Right lobe of liver (tissue), 6 donors: ENCODE measurements at regions not wholly inside any gene's neighbourhood (a gene's known extent, or its start where the extent isn't known, plus 50 kb on each side); places are given as distances from the start of the nearest gene placed in this dataset.

ENCODE experiments used
- ATAC-seq, 4 donors: fragments of 200-7000 bp; cut with Tn5 transposase; one replicate each; pipeline ENCODE4 v1.9.1; 2020; ENCODE audit warnings: mild to moderate bottlenecking in 4 of 4, moderate library complexity in 4 of 4
- DNase-seq, 3 donors: peaks; one replicate each; pipeline ENCODE4 v3.0.0-alpha.2; 2020
- H3K27ac ChIP-seq, 3 donors: fragments of 200-600 bp; one replicate each; pipeline ENCODE4 v1.8.0; 2022
- H3K27me3 ChIP-seq, 2 donors: fragments of 200-600 bp; one replicate each; pipeline ENCODE4 v1.8.0; 2022
- H3K36me3 ChIP-seq, 4 donors: fragments of 200-600 bp; sonication (generic) in 1 of 4; one replicate each; pipeline versions ENCODE4 v1.5.1 to v1.8.0; 2017 to 2022; ENCODE audit warnings: control low read depth in 1 of 4
- H3K4me1 ChIP-seq, 4 donors: fragments of 200-600 bp; sonication (generic) in 1 of 4; one replicate each; pipeline versions ENCODE4 v1.5.1 to v1.8.0; 2017 to 2022; ENCODE audit warnings: control low read depth in 1 of 4
- H3K4me3 ChIP-seq, 3 donors: fragments of 200-600 bp; one replicate each; pipeline ENCODE4 v1.8.0; 2022
- H3K9me3 ChIP-seq, 4 donors: fragments of 200-600 bp; sonication (generic) in 1 of 4; one replicate each; pipeline versions ENCODE4 v1.5.1 to v1.8.0; 2017 to 2022; ENCODE audit warnings: control low read depth in 1 of 4
- POLR2A ChIP-seq: fragments of 450-650 bp; IDR thresholded peaks from one replicate; pipeline ENCODE4 v1.6.1; 2017; ENCODE audit warnings: antibody characterized with exemption, mild to moderate bottlenecking
- WGBS: methylation state at CpG from one replicate; pipeline ENCODE4 v1.1.6; 2018; ENCODE audit warnings: low coverage, low lambda C conversion rate; ENCODE audit not compliant: insufficient coverage; ENCODE audit errors: missing lambda C conversion rate; 5-methylcytosine and 5-hydroxymethylcytosine counted together
- intact Hi-C, 2 donors: fragments of 100-400 bp; cut with DNase I; formaldehyde crosslinking; loops; one replicate each; pipeline versions ENCODE4 v1.11.2 to v1.14.1; 2022
- TF ChIP-seq, protein P1 (sequence below), 4 donors: fragments of 200-600 bp in 3 of 4; fragments of 450-650 bp in 1 of 4; IDR thresholded peaks; one replicate each; pipeline versions ENCODE4 v1.5.1 to v1.8.0; 2016 to 2022; ENCODE audit warnings: antibody characterized with exemption in 4 of 4, mild to moderate bottlenecking in 2 of 4
- donor health status: DM: no; HTN: yes; CAD: no.
- donor health status: DM: no; HTN: no; CAD: no.
- donor health status: DM: no; HTN: no; CAD: no.
- donor health status: DM: no; HTN: yes; CAD: no.
- donor health status: DM: no; HTN: yes; CAD: no.

DNA sequence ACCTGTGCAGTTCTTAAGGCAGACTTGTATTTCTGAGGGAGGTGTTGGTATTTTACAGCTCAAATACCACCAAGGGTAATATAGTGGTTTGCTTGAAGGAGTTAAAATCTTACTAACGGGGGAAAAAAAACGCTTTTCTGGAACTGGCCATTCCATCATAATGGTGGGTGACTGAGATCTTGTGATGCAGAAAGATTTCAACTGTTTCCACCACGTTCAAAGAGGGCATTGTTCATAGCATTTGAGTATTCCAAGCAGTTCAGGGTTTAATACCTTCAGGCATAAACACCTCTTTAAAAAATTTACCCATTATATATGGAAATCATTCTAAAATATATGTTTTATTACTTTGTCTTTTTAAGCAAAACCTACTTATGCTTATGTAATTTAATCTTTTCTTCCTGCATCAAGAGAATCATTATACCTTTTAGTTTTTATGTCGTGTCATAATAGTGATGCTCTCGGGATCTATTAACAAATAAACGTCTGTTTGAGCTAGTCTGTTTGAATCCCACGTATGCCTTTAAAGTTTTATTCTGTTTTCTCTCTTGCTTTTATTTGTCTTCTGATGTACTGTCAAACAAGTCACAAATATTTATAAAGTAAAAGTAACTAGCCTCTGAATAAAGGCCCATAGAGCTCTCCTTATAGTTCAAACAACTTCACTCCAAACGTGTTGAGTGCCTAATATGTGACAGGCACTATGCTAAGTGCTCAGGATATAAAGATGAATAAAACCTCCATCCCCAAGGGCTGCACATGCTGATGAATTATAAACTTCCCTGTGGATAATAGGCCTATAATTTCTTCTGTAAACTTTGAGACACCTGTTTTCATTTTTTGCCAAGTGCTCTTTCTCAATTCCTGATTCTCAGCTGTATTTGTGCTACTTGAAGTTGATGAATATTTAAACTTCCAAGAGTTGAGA is 298.8 kb upstream of the FERMT1 start:
- Histone ChIP-seq H3K27me3 (no peaks in the 10 kb centered on the region), H3K4me3 (no peak overlapping the region), H3K4me1 (no peaks in the 10 kb centered on the region), H3K9me3 (no peaks in the 10 kb centered on the region), H3K36me3 (no peaks in the 10 kb centered on the region), H3K27ac (no peak overlapping the region)
- intact Hi-C loops, result no loop called here
- TF ChIP-seq, protein P1, sequence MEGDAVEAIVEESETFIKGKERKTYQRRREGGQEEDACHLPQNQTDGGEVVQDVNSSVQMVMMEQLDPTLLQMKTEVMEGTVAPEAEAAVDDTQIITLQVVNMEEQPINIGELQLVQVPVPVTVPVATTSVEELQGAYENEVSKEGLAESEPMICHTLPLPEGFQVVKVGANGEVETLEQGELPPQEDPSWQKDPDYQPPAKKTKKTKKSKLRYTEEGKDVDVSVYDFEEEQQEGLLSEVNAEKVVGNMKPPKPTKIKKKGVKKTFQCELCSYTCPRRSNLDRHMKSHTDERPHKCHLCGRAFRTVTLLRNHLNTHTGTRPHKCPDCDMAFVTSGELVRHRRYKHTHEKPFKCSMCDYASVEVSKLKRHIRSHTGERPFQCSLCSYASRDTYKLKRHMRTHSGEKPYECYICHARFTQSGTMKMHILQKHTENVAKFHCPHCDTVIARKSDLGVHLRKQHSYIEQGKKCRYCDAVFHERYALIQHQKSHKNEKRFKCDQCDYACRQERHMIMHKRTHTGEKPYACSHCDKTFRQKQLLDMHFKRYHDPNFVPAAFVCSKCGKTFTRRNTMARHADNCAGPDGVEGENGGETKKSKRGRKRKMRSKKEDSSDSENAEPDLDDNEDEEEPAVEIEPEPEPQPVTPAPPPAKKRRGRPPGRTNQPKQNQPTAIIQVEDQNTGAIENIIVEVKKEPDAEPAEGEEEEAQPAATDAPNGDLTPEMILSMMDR (IDR thresholded peaks at IDR 0.05), result no peak
- TF ChIP-seq POLR2A, result no peak
- ATAC-seq, result no peak
- DNase-seq, result no peak
- WGBS, result 37% methylated on average over 8 of the region's 8 CpGs

DNA sequence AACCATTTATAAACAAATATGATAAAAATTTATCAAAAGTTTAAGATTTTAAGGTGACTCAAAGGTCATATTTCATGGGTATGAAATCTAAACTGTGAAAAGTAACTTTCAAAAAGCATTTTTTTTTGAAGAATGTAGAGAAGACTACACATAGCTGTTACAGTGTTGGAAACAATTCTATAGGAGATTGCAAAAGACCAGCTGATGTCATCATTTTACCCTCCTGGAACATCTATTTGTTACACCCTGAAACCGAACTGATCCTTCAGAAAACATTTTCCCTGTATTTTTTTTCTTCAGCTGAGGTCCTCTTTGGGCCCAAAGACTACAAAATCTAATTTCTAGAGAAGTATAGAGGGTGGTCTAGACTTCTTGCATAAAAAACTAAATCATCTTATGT is 297.5 kb upstream of the FERMT1 start:
- Histone ChIP-seq H3K27ac (no peak overlapping the region), H3K36me3 (no peaks in the 10 kb centered on the region), H3K4me1 (no peaks in the 10 kb centered on the region), H3K4me3 (no peak overlapping the region), H3K27me3 (no peaks in the 10 kb centered on the region), H3K9me3 (no peaks in the 10 kb centered on the region)
- no peak for ATAC-seq
- intact Hi-C loops, result no loop called here
- 29% methylated on average over 1 of the region's 1 CpG for WGBS
- TF ChIP-seq, protein P1 (IDR thresholded peaks at IDR 0.05), result no peak
- no peak for TF ChIP-seq POLR2A
- DNase-seq, result no peak

DNA sequence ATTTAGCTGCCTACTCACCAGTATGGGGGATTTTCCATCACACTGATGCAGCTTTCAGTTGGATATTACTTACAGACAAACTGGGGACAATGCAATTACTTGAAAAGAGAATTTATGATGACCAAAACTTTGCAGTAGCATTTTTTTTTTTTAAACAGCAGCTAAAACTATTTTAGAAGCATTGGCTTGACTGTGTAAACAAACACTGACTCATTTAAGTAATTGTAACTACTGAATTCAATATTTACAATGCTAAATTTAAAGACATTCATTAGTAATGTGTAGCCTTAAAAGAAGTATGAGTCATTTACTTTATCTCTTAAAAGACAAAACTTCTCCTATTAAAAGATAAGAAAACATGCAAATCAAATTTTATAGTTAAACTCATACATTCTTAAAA is 295.9 kb upstream of the FERMT1 start:
- DNase-seq (no peak), ATAC-seq (no peak)
- no peaks in the 10 kb centered on the region for H3K4me1 ChIP-seq
- no peaks in the 10 kb centered on the region for H3K36me3 ChIP-seq
- intact Hi-C loops, result no loop called here
- TF ChIP-seq, protein P1 (IDR thresholded peaks at IDR 0.05), result no peak
- no peak for TF ChIP-seq POLR2A
- H3K27ac ChIP-seq, result no peak overlapping the region
- H3K4me3 ChIP-seq, result no peak overlapping the region
- no peaks in the 10 kb centered on the region for H3K27me3 ChIP-seq
- H3K9me3 ChIP-seq, result no peaks in the 10 kb centered on the region

DNA sequence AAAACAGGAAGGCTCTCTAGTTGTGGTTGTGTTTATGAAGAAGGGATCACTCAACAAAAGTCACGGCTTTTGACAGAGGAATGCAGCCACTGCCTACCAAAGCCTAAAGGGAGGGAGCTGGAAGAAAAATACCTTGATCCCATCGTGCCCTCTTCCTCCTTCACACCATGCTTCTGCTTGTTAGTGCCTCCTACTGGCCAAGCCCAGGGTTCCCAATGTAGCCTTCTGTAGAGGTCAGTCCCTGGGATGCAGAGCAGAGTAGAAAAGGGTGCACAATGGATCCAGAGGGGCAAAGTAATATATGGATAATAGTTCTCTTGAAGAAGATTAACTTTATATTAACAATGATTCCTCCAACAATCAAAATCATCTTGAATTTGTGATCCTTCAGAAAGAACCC is 293.5 kb upstream of the FERMT1 start:
- Histone ChIP-seq H3K9me3 (no peaks in the 10 kb centered on the region), H3K4me3 (no peak overlapping the region), H3K27me3 (no peaks in the 10 kb centered on the region), H3K27ac (no peak overlapping the region), H3K4me1 (no peaks in the 10 kb centered on the region), H3K36me3 (no peaks in the 10 kb centered on the region)
- TF ChIP-seq POLR2A, result no peak
- TF ChIP-seq, protein P1 (IDR thresholded peaks at IDR 0.05), result peak in 1 of 4 donors; percentile 20
- WGBS, result 0% methylated on average over 1 of the region's 2 CpGs
- intact Hi-C loops, result no loop called here
- no peak for DNase-seq
- ATAC-seq, result no peak
